Thyroid gland (tissue), 4 donors: ENCODE measurements at regions not wholly inside any gene's neighbourhood (a gene's known extent, or its start where the extent isn't known, plus 50 kb on each side); places are given as distances from the start of the nearest gene placed in this dataset.

Source experiments
- DNase-seq, 2 donors: peaks; one replicate each; pipeline ENCODE4 v3.0.0-alpha.2; 2019
- H3K27ac ChIP-seq, 3 donors: fragments of 200-600 bp; sonication (generic); 1 replicate in 2 of 3; 2 replicates in 1 of 3; pipeline ENCODE4 v1.5.1; 2016 to 2019; ENCODE audit warnings: mild to moderate bottlenecking in 1 of 3, moderate library complexity in 1 of 3
- H3K27me3 ChIP-seq: fragments of 200-600 bp; sonication (generic); one replicate; pipeline ENCODE4 v1.5.1; 2019
- H3K36me3 ChIP-seq, 2 donors: fragments of 200-600 bp; sonication (generic); one replicate each; pipeline ENCODE4 v1.5.1; 2016 to 2019
- H3K4me1 ChIP-seq, 2 donors: fragments of 200-600 bp; sonication (generic); one replicate each; pipeline ENCODE4 v1.5.1; 2017 to 2019
- H3K4me3 ChIP-seq, 3 donors: fragments of 200-600 bp; sonication (generic); replicated peaks in 1 of 3; 1 replicate in 2 of 3; 2 replicates in 1 of 3; pipeline ENCODE4 v1.5.1; 2016; ENCODE audit warnings: mild to moderate bottlenecking in 1 of 3
- H3K9me3 ChIP-seq: fragments of 200-600 bp; sonication (generic); one replicate; pipeline ENCODE4 v1.5.1; 2017
- CTCF ChIP-seq, 6 experiments: fragments of 200-600 bp in 3 of 6; fragments of 450-650 bp in 3 of 6; sonication (generic) in 3 of 6; IDR thresholded peaks; one replicate each; pipeline ENCODE4 v1.5.1; 2016 to 2019; ENCODE audit warnings: antibody characterized with exemption in 6 of 6, mild to moderate bottlenecking in 2 of 6, inconsistent platforms in 1 of 6, moderate library complexity in 1 of 6
- POLR2A ChIP-seq, 2 donors: fragments of 450-650 bp; IDR thresholded peaks; one replicate each; pipeline ENCODE4 v1.6.1; 2017; ENCODE audit warnings: antibody characterized with exemption in 2 of 2, mild to moderate bottlenecking in 2 of 2, moderate library complexity in 1 of 2
- WGBS, 2 donors: methylation state at CpG; one replicate each; pipeline ENCODE4 v1.1.5; 2017; 5-methylcytosine and 5-hydroxymethylcytosine counted together
- intact Hi-C: fragments of 100-400 bp; cut with DNase I; formaldehyde crosslinking; loops from one replicate; pipeline ENCODE4 v1.15.1; 2023

- Histone ChIP-seq H3K4me1 (no peaks in the 10 kb centered on the region), H3K4me3 (no peak overlapping the region), H3K36me3 (no peaks in the 10 kb centered on the region), H3K9me3 (no peaks in the 10 kb centered on the region), H3K27ac (no peak overlapping the region), H3K27me3 (no peaks in the 10 kb centered on the region)
- 75% methylated on average over 4 of the region's 4 CpGs for WGBS, 2 donors
- DNase-seq, result no peak
- TF ChIP-seq CTCF (IDR thresholded peaks at IDR 0.05) (no peak), POLR2A (IDR thresholded peaks at IDR 0.05) (no peak)
- intact Hi-C loops, result no loop called here
Measured at GRCh38 chr10:105872665-105873064, 1231.6 kb downstream of the SORCS3 start.

- H3K4me3 ChIP-seq, result no peak overlapping the region
- H3K4me1 ChIP-seq, result no peaks in the 10 kb centered on the region
- intact Hi-C loops, result no loop called here
- no peak overlapping the region for H3K27ac ChIP-seq
- 26 to 66% methylated on average over 1 of the region's 1 CpG for WGBS, 2 donors
- TF ChIP-seq CTCF (IDR thresholded peaks at IDR 0.05) (no peak), POLR2A (IDR thresholded peaks at IDR 0.05) (no peak)
- no peaks in the 10 kb centered on the region for H3K27me3 ChIP-seq
- H3K36me3 ChIP-seq, result no peaks in the 10 kb centered on the region
- H3K9me3 ChIP-seq, result no peaks in the 10 kb centered on the region
- no peak for DNase-seq
Measured at GRCh38 chr10:105868935-105869334, 1227.8 kb downstream of the SORCS3 start.

GRCh38 chr10:105864854-105865253, 1223.8 kb downstream of the SORCS3 start:
- 83 to 92% methylated on average over 2 of the region's 2 CpGs for WGBS, 2 donors
- no peak for TF ChIP-seq CTCF (IDR thresholded peaks at IDR 0.05)
- TF ChIP-seq POLR2A (IDR thresholded peaks at IDR 0.05), result no peak
- intact Hi-C loops, result no loop called here
- Histone ChIP-seq H3K27me3 (no peaks in the 10 kb centered on the region), H3K4me1 (no peaks in the 10 kb centered on the region), H3K9me3 (no peaks in the 10 kb centered on the region), H3K36me3 (no peaks in the 10 kb centered on the region), H3K27ac (no peak overlapping the region), H3K4me3 (no peak overlapping the region)
- DNase-seq, result no peak

- no peak for DNase-seq
- Histone ChIP-seq H3K27ac (no peak overlapping the region), H3K9me3 (no peaks in the 10 kb centered on the region), H3K27me3 (no peaks in the 10 kb centered on the region), H3K4me3 (no peak overlapping the region), H3K36me3 (no peaks in the 10 kb centered on the region), H3K4me1 (no peaks in the 10 kb centered on the region)
- 74 to 84% methylated on average over 4 of the region's 4 CpGs for WGBS, 2 donors
- TF ChIP-seq CTCF (IDR thresholded peaks at IDR 0.05) (no peak), POLR2A (IDR thresholded peaks at IDR 0.05) (no peak)
- intact Hi-C loops, result no loop called here
Measured at GRCh38 chr10:105857268-105858264, 1216.5 kb downstream of the SORCS3 start.

- no peak for TF ChIP-seq POLR2A (IDR thresholded peaks at IDR 0.05)
- TF ChIP-seq CTCF (IDR thresholded peaks at IDR 0.05), result no peak
- Histone ChIP-seq H3K27me3 (no peaks in the 10 kb centered on the region), H3K9me3 (no peaks in the 10 kb centered on the region), H3K27ac (no peak overlapping the region), H3K4me3 (no peak overlapping the region), H3K36me3 (no peaks in the 10 kb centered on the region), H3K4me1 (no peaks in the 10 kb centered on the region)
- WGBS, 2 donors, result 20 to 43% methylated on average over 2 of the region's 2 CpGs
- peak; percentile 53 to 72 for DNase-seq
- intact Hi-C loops, result no loop called here
Measured at GRCh38 chr10:105855791-105856190, 1214.7 kb downstream of the SORCS3 start.
